Cardiac fibroblast (primary cell): ENCODE measurements at regions not wholly inside any gene's neighbourhood (a gene's known extent, or its start where the extent isn't known, plus 50 kb on each side); places are given as distances from the start of the nearest gene placed in this dataset.

Experiments
- DNase-seq, 2 donors: peaks; one replicate each; pipeline versions ENCODE4 v3.0.0 to v3.0.0-alpha.2; 2010; ENCODE audit warnings: low read depth in 2 of 2
- H3K4me3 ChIP-seq, 2 donors: replicated peaks in 1 of 2; 1 replicate in 1 of 2; 2 replicates in 1 of 2; pipeline ENCODE4 v1.5.1; 2011; ENCODE audit warnings: low read depth in 2 of 2, low read length in 2 of 2, mild to moderate bottlenecking in 2 of 2, moderate library complexity in 1 of 2
- CTCF ChIP-seq: IDR thresholded peaks from one replicate; pipeline ENCODE4 v1.5.1; 2011; ENCODE audit warnings: low read depth, mild to moderate bottlenecking, low read length, inconsistent platforms

- TF ChIP-seq CTCF: no peak
- DNase-seq: no peak
- no peak overlapping the region for H3K4me3 ChIP-seq
Observed at GRCh38 chr7:13032576-13032975, 345.1 kb downstream of the ARL4A start.

- TF ChIP-seq CTCF: no peak
- DNase-seq: no peak
- H3K4me3 ChIP-seq: no peak overlapping the region
Observed at GRCh38 chr7:13034693-13035092, 347.3 kb downstream of the ARL4A start.

- H3K4me3 ChIP-seq: no peak overlapping the region
- DNase-seq: no peak
- no peak for TF ChIP-seq CTCF
Observed at GRCh38 chr7:13035233-13035632, 347.8 kb downstream of the ARL4A start.

GRCh38 chr7:13036256-13036780 lies 348.9 kb downstream of the ARL4A start:
- peak in 1 of 2 donors; percentile 50 for DNase-seq
- no peak for TF ChIP-seq CTCF
- no peak overlapping the region for H3K4me3 ChIP-seq

- TF ChIP-seq CTCF: no peak
Observed at GRCh38 chr7:13037216-13037615, 349.8 kb downstream of the ARL4A start.

GRCh38 chr7:13041368-13041988 lies 354.0 kb downstream of the ARL4A start:
- no peak for TF ChIP-seq CTCF
- DNase-seq: no peak
- H3K4me3 ChIP-seq: no peak overlapping the region

More at GRCh38 chr7:13037216-13037615, 349.8 kb downstream of the ARL4A start:
- DNase-seq: no peak
- H3K4me3 ChIP-seq: no peak overlapping the region
